SU-DHL-6 (cell line): ENCODE measurements at regions not wholly inside any gene's neighbourhood (a gene's known extent, or its start where the extent isn't known, plus 50 kb on each side); places are given as distances from the start of the nearest gene placed in this dataset.

Source experiments
- H2AFZ ChIP-seq: fragments of 200-600 bp; sonication (generic); 2 replicates; pipeline ENCODE4 v1.6.1; 2014; ENCODE audit warnings: low read depth, mild to moderate bottlenecking, moderate library complexity, mixed read lengths, antibody characterized with exemption, low read length; ENCODE audit not compliant: severe bottlenecking
- H3F3A ChIP-seq: fragments of 200-600 bp; shearing (Covaris generic); 2 replicates; pipeline ENCODE4 v1.6.0; 2016; ENCODE audit warnings: antibody characterized with exemption, mild to moderate bottlenecking; ENCODE audit not compliant: insufficient read depth
- H3K27ac ChIP-seq: fragments of 200-600 bp; sonication (generic); 2 replicates; pipeline ENCODE4 v1.5.1; 2016; ENCODE audit warnings: low read depth, mild to moderate bottlenecking, low read length, moderate library complexity, mixed read lengths
- H3K27me3 ChIP-seq: fragments of 200-600 bp; sonication (generic), shearing (Covaris generic); 2 replicates; pipeline ENCODE4 v1.6.0; 2014; ENCODE audit warnings: mild to moderate bottlenecking, low read length
- H3K36me3 ChIP-seq: fragments of 200-600 bp; sonication (generic); 2 replicates; pipeline ENCODE4 v1.6.1; 2014; ENCODE audit warnings: mild to moderate bottlenecking, low read length, mixed read lengths
- H3K4me2 ChIP-seq: fragments of 300-600, 200-600 bp; shearing (Covaris generic), sonication (generic); 2 replicates; pipeline ENCODE4 v1.6.0; 2014; ENCODE audit warnings: low read length, low read depth, mild to moderate bottlenecking; ENCODE audit not compliant: poor library complexity, severe bottlenecking
- H3K4me3 ChIP-seq: fragments of 200-600 bp; sonication (generic); 2 replicates; pipeline ENCODE4 v1.5.1; 2014; ENCODE audit warnings: antibody characterized with exemption, low read length, mild to moderate bottlenecking, mixed read lengths; ENCODE audit not compliant: insufficient read depth, poor library complexity, severe bottlenecking
- H3K79me2 ChIP-seq: fragments of 200-600 bp; sonication (generic); 2 replicates; pipeline ENCODE4 v1.6.1; 2014; ENCODE audit warnings: mild to moderate bottlenecking, low read length, moderate library complexity; ENCODE audit not compliant: insufficient read depth
- H3K9ac ChIP-seq: fragments of 200-600 bp; sonication (generic); 2 replicates; pipeline ENCODE4 v1.7.0; 2014; ENCODE audit warnings: mild to moderate bottlenecking, low read length
- H3K9me2 ChIP-seq: fragments of 200-600 bp; sonication (generic); replicated peaks from 2 replicates; pipeline ENCODE4 v1.6.1; 2014; ENCODE audit warnings: low read length; ENCODE audit not compliant: insufficient read depth
- H3K9me3 ChIP-seq: fragments of 200-600 bp; sonication (generic); 2 replicates; pipeline ENCODE4 v1.6.1; 2014; ENCODE audit warnings: low read length, mixed read lengths; ENCODE audit not compliant: insufficient read depth
- H4K20me1 ChIP-seq: fragments of 200-600 bp; sonication (generic); 2 replicates; pipeline ENCODE4 v1.6.1; 2014; ENCODE audit warnings: low read depth, mild to moderate bottlenecking, antibody characterized with exemption, low read length, moderate library complexity, mixed read lengths
- CTCF ChIP-seq: fragments of 200-600 bp; sonication (generic); IDR thresholded peaks from one replicate; pipeline ENCODE4 v1.5.1; 2017; ENCODE audit warnings: antibody characterized with exemption, mild to moderate bottlenecking, low read length, moderate library complexity; ENCODE audit not compliant: insufficient read depth, poor library complexity, severe bottlenecking
- EZH2phosphoT487 ChIP-seq: fragments of 200-600 bp; sonication (generic), shearing (Covaris generic); conservative IDR thresholded peaks from 2 replicates; pipeline ENCODE4 v1.6.1; 2018; ENCODE audit warnings: mild to moderate bottlenecking, antibody characterized with exemption, low read length, moderate library complexity, mixed read lengths

GRCh38 chr9:99549441-99549840 lies 272.2 kb upstream of the NR4A3 start:
- H3K79me2 ChIP-seq, result no peaks in the 10 kb centered on the region
- H3K4me3 ChIP-seq, result no peak overlapping the region
- no peaks in the 10 kb centered on the region for H3K9me2 ChIP-seq
- H3K27ac ChIP-seq, result no peak overlapping the region
- no peaks in the 10 kb centered on the region for H3K36me3 ChIP-seq
- no peaks in the 10 kb centered on the region for H3F3A ChIP-seq
- H3K4me2 ChIP-seq, result no peak overlapping the region
- TF ChIP-seq CTCF (no peak), EZH2phosphoT487 (no peak)
- no peaks in the 10 kb centered on the region for H4K20me1 ChIP-seq
- no peak overlapping the region for H3K9ac ChIP-seq
- no peak overlapping the region for H2AFZ ChIP-seq
- no peaks in the 10 kb centered on the region for H3K9me3 ChIP-seq
- H3K27me3 ChIP-seq, result no peaks in the 10 kb centered on the region

GRCh38 chr9:99555792-99556191 lies 265.9 kb upstream of the NR4A3 start:
- Histone ChIP-seq H2AFZ (no peak overlapping the region), H3K27me3 (no peaks in the 10 kb centered on the region), H3K9me2 (no peaks in the 10 kb centered on the region), H3K4me2 (no peak overlapping the region), H3K36me3 (no peaks in the 10 kb centered on the region), H3K9ac (no peak overlapping the region), H4K20me1 (no peaks in the 10 kb centered on the region), H3F3A (no peaks in the 10 kb centered on the region), H3K4me3 (no peak overlapping the region), H3K79me2 (no peaks in the 10 kb centered on the region), H3K9me3 (no peaks in the 10 kb centered on the region), H3K27ac (no peak overlapping the region)
- TF ChIP-seq EZH2phosphoT487 (no peak), CTCF (no peak)

- Histone ChIP-seq H3K36me3 (no peaks in the 10 kb centered on the region), H3K9ac (no peak overlapping the region), H3K9me3 (no peaks in the 10 kb centered on the region), H3K27me3 (no peaks in the 10 kb centered on the region), H3F3A (no peaks in the 10 kb centered on the region), H3K4me3 (no peak overlapping the region), H2AFZ (no peak overlapping the region), H3K79me2 (no peaks in the 10 kb centered on the region), H3K4me2 (no peak overlapping the region), H4K20me1 (no peaks in the 10 kb centered on the region), H3K9me2 (no peaks in the 10 kb centered on the region), H3K27ac (no peak overlapping the region)
- TF ChIP-seq CTCF (no peak), EZH2phosphoT487 (no peak)
Observed at GRCh38 chr9:99556998-99557397, 264.7 kb upstream of the NR4A3 start.

- Histone ChIP-seq H2AFZ (no peak overlapping the region), H3K9me3 (no peaks in the 10 kb centered on the region), H3K4me2 (no peak overlapping the region), H3K4me3 (no peak overlapping the region), H3K27me3 (no peaks in the 10 kb centered on the region), H3K27ac (no peak overlapping the region), H3K9ac (no peak overlapping the region), H3K36me3 (no peaks in the 10 kb centered on the region), H3K79me2 (no peaks in the 10 kb centered on the region), H4K20me1 (no peaks in the 10 kb centered on the region), H3K9me2 (no peaks in the 10 kb centered on the region), H3F3A (no peaks in the 10 kb centered on the region)
- TF ChIP-seq CTCF, result no peak
- TF ChIP-seq EZH2phosphoT487, result no peak
Observed at GRCh38 chr9:99557816-99558215, 263.9 kb upstream of the NR4A3 start.
